Urinary bladder (tissue), 3 donors: ENCODE measurements at regions not wholly inside any gene's neighbourhood (a gene's known extent, or its start where the extent isn't known, plus 50 kb on each side); places are given as distances from the start of the nearest gene placed in this dataset.
A peak's percentile ranks its signal among the peaks of the same experiment; 100 is the strongest.

ENCODE experiments used
- DNase-seq: peaks from one replicate; pipeline ENCODE4 v3.0.0-alpha.2; 2015; ENCODE audit errors: extremely low spot score
- H3K27ac ChIP-seq: one replicate; pipeline ENCODE4 v1.5.1; 2013; ENCODE audit warnings: low read depth, mild to moderate bottlenecking, moderate library complexity
- H3K36me3 ChIP-seq: one replicate; pipeline ENCODE4 v1.6.1; 2013; ENCODE audit warnings: mild to moderate bottlenecking, moderate library complexity; ENCODE audit not compliant: insufficient read depth
- H3K4me1 ChIP-seq: one replicate; pipeline ENCODE4 v1.6.1; 2013; ENCODE audit warnings: mild to moderate bottlenecking, moderate library complexity; ENCODE audit not compliant: insufficient read depth
- H3K4me3 ChIP-seq: one replicate; pipeline ENCODE4 v1.5.1; 2013; ENCODE audit warnings: low read depth, low read length
- WGBS: extraction: QIAGEN DNeasy Blood & Tissue Kit; methylation state at CpG from one replicate; pipeline ENCODE4 v1.1.7; 2013; 5-methylcytosine and 5-hydroxymethylcytosine counted together
- donor health status: healthy with polysubstance abuse.
- donor health status: healthy.

DNA sequence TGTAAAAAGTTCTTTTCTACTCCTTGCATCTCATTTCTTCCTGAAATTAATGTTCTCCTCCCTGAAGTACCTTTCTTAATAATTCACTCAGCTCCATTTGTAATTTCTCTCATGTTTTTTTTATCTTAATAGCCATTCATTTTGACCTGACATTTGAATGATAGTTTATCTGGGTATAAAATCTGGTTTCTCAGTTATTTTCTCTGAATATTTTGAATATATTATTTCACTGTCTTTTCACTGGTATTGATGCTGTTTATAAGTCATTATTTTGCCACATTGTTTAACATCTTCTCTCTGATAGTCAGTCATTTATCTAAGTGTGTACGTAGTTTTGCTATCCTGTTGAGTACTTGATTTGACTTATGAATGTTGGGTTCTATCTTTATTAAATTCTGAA, 68.8 kb upstream of the ARHGAP18 start:
- no peak for DNase-seq
- no peak overlapping the region for H3K4me3 ChIP-seq
- H3K27ac ChIP-seq, result no peak overlapping the region
- 0% methylated on average over 1 of the region's 1 CpG for WGBS
- no peaks in the 10 kb centered on the region for H3K36me3 ChIP-seq
- H3K4me1 ChIP-seq, result no peaks in the 10 kb centered on the region

DNA sequence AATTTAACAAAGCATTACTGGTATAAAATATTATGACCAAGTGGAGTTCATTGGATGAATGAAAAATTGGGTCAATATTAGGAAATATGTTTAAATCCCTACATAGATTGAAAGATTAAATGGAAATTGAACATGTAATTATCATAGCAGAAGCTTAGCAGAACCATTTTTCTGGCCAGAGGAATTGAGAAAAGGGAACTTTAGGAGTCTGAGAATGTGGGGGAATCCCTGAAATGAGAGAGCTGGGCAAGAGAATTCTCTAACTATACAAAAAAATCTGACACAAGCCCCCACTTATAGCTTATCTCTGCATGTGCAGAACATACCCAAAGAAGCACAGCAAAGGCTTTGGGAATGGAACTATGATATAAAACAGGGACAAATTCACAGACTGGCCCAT, 67.4 kb upstream of the ARHGAP18 start:
- DNase-seq, result no peak
- H3K36me3 ChIP-seq, result no peaks in the 10 kb centered on the region
- no peak overlapping the region for H3K4me3 ChIP-seq
- H3K4me1 ChIP-seq, result no peaks in the 10 kb centered on the region
- H3K27ac ChIP-seq, result no peak overlapping the region

DNA sequence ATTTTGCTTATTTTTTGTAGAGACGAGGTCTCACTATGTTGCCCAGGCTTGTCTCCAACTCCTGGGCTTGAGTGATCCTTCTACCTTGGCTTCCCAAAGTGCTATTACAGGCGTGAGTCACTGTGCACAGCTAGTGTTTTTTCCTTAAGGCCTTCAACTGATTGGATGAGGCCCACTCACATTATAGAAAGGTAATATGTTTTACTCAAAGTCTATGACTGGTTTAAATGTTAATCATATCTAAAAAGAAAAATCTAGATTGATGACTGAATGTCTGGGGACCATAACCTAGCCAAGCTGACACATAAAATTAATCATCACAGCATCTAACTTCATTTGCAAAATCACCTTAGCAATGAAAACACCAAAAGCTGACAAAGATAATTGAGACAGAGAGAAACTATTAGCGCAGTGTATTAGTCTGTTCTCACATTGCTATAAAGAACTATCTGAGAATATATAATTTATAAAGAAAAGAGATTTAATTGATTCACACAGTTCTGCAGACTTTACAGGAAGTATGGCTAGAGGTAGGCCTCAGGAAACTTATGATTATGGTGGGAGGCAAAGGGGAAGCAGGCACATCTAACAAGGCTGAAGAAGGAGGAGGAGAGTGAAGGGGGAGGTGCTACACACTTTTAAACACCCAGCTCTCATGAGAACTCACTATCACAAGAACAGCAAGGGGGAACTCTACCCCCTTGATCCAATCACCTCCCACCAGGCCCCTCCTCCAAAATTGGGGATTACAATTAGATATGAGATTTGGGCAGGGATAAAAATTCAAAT, 66.8 kb upstream of the ARHGAP18 start:
- Histone ChIP-seq H3K4me3 (no peak overlapping the region), H3K36me3 (no peaks in the 10 kb centered on the region), H3K4me1 (no peaks in the 10 kb centered on the region), H3K27ac (no peak overlapping the region)
- DNase-seq, result no peak
- WGBS, result 94% methylated on average over 3 of the region's 3 CpGs

DNA sequence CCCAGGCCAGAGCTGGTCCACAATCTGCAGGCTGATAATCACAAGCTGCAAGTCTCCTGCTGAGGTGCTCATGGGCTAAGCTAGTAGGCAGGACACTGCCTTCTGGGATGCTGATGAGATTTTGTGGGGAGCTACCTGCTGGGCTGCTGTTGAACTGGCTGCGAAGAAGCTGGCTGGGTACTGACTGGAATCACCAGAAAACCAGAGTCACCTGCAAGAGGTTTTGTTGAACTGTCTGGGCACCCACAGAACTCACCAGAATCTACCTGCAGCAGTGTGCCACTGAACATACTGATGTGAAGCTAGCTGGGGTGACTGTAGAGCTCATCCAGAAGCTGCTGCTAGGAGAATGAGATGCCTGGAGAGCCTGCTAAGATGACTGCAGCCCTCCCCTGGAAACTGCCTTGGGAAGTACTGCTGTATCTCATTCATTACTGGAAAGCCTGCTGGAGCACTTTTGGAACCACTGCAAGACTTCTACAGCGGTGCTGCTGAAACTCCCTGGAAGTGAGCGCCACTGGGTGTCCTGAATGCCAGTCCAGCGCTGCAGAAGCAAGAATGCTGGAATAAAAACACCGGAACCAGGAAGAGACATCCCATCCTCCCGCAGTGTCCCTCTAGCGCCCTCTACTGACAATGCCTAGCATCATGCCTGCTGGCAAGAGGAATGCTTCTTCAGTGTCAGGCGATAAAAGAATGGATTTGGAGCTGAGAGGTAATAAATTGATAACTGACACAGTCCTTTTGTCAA, 64.9 kb upstream of the ARHGAP18 start:
- Histone ChIP-seq H3K36me3 (no peaks in the 10 kb centered on the region), H3K4me1 (no peaks in the 10 kb centered on the region), H3K4me3 (no peak overlapping the region), H3K27ac (no peak overlapping the region)
- 25% methylated on average over 8 of the region's 8 CpGs for WGBS
- no peak for DNase-seq

DNA sequence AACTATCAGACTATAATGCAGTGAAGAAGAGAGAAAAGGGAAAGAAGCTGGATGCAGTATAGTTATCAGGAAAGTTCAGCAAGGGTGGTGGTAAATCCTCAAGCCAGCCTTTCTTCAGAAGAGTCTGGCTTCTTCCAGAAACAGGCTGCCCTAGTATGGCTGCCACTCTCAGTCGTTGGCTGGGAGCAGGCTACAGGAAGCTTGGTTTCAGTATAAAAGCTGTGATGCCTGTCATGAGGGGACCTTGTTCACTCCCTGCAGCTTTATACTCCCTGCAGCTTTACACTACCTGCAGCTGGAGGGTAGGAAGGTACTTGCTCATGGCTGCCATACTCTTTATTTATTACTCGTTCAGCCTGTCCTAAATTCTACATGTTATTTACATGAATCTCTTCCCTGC, 63.3 kb upstream of the ARHGAP18 start:
- 50% methylated on average over 2 of the region's 2 CpGs for WGBS
- Histone ChIP-seq H3K4me3 (no peak overlapping the region), H3K36me3 (no peaks in the 10 kb centered on the region), H3K27ac (no peak overlapping the region), H3K4me1 (no peaks in the 10 kb centered on the region)
- no peak for DNase-seq

DNA sequence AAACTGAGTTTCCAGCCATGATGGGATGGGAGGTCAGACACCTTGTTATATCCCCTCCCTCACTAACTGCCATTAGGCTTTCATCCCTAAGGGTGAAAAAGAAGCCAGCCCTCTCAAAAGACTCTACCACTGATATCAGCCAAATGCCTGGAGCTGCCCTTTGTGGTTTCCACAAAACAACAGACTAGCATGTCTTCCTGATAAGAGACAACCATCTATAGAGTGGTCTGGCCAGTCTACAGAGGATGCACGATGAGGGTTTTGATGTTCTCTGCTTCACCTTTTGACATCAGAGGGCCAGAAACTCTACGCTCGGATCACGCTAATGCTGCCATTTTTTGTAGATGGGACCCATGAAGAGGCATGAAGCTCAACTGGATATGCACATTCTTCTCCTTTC, 61.7 kb upstream of the ARHGAP18 start:
- no peak overlapping the region for H3K27ac ChIP-seq
- no peaks in the 10 kb centered on the region for H3K4me1 ChIP-seq
- DNase-seq, result no peak
- WGBS, result 94% methylated on average over 4 of the region's 4 CpGs
- no peaks in the 10 kb centered on the region for H3K36me3 ChIP-seq
- H3K4me3 ChIP-seq, result no peak overlapping the region

DNA sequence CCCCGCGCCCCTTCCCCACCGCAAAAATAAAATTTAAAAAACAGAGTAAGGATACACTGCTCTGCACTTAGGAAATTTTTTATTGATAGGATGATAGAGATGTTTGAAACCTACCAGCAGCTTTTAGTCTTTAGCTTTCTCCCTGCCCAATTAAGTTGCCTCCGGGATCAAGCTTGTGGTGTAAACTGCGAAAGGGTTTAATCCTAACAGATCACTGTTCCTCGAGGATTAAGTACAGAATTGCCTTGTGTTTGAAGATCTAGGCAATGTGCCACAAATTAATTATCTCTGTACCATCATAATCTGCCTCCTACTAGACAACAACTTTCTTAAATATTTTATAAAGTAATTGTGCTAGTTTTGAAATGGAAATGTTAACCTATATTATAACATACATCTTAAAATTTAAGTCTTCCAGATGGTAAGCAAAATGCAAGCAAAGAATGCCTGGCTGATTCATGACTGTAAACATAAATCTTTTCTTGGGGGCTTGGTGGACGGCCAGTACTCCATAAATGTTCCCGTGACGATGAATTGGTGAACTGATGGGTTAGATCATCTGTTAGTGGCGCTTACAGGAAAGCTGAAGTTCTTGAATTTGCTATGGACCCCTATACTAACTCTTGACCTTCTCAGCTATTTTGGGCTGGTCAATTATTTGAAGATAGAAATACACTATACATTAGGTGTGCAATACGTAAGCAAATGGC, 58.0 kb upstream of the ARHGAP18 start:
- H3K27ac ChIP-seq, result no peak overlapping the region
- no peaks in the 10 kb centered on the region for H3K4me1 ChIP-seq
- no peak for DNase-seq
- peak overlapping the region; percentile 29 for H3K4me3 ChIP-seq
- H3K36me3 ChIP-seq, result peaks cover 2% of the 10 kb centered on the region
- 42% methylated on average over 11 of the region's 11 CpGs for WGBS

DNA sequence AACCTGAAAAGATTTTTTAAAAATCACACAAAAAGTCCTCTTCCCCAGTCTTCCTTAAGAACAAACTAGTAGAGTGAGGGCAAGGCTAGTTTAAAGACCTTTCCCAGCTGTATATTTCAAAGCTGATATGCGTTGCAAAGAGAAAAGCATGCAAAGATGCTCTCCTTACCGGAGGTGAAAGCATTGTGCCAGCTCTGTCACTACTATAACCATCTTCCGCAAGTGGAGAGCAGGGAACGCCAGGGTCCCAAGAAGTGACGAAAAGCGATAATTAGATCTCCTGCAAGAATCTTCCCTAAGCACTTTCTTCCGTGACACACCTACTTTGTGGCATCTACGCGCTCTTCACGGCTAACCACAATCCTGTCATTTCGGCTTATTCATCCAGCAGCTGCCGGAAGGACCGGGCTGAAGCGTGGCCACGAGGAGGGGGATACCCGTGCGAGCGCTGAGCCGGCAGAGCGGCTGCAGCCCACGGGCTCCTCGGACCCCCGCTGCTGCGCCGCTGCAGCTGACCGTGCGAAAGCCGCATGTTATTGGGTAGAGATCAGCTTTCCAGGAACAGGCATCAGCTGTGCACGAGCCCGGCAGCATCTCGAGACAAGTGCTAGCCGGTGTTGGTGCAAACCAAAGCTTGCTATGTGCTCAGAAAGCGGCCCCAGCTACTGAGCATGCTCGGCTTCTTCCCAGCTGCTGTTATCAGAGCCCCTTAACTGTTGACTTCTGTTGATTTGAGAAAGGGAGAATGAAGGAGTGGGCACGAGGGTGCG, 57.2 kb upstream of the ARHGAP18 start:
- DNase-seq, result no peak
- 1% methylated on average over 36 of the region's 36 CpGs for WGBS
- no peaks in the 10 kb centered on the region for H3K4me1 ChIP-seq
- H3K36me3 ChIP-seq, result peaks cover 2% of the 10 kb centered on the region
- H3K4me3 ChIP-seq, result peak overlapping the region; percentile 29
- no peak overlapping the region for H3K27ac ChIP-seq

DNA sequence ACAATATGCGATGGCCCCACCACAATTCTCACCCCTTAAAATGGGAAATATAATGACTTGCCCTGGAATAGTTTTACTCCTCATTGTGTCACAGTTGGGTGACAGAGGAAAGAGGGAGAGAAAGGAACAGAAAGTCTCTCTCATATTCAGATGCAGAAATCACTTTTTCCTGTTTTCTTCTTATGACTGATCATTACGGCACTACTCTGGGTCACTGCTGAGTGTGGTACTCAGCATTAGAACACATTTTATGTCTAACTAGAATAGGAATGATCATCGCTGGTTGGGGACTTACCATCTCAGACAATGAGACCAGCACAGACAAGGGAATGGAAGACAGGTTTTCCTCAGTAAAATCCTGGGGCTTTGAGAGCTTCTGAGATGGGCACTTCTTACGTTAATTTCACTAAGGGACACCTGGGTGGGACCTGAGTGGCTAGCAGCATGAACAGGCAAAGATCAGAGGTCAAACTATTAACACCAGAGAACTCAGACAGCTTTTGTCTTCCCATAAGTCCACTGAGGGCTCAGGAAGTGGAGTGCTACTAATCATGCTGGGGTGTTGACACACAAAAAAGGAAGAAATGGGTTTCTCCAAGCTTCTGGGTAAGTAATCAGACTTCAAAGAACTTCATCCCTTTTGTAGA, 54.9 kb upstream of the ARHGAP18 start:
- no peaks in the 10 kb centered on the region for H3K4me1 ChIP-seq
- no peak overlapping the region for H3K27ac ChIP-seq
- 91% methylated on average over 4 of the region's 4 CpGs for WGBS
- no peak overlapping the region for H3K4me3 ChIP-seq
- H3K36me3 ChIP-seq, result peaks cover 2% of the 10 kb centered on the region
- DNase-seq, result no peak

DNA sequence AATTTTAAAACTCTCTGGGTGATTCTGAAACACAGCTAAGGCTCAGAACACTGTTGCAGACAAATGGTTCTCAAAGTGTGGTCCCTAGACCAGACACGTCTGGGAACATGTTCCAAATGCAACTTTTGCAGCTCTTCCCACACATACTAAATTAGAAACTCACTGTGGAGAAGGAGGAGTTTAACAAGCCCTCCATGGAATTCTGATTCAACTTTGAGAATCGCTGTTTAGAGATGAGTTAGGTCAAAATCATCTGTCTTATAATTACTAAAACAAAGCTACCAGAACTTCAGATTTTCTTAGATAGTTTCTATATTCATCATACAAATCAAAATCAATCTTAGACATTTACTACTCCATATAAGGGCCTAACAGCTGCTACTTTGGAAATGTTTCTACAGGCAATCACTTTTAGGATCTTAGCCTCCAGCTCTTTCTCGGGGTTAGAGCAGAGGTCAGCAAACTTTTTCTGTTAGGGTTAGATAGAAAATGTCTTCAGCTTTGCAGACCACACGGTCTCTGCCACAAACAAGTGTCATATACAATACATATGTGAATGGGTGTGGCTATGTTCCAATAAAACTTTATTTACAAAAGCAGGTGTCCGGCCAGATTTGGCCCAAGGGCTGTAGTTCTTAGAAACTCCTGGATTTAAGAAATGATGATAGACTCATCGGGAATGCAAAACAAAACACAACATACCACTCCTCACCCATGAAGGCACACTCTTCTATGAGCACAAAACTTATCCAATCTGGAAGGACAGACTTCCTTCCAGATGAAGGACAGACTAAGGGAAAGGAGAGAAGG, 50.0 kb upstream of the ARHGAP18 start:
- WGBS, result 78% methylated on average over 6 of the region's 6 CpGs
- DNase-seq, result no peak
- Histone ChIP-seq H3K36me3 (peaks cover 2% of the 10 kb centered on the region), H3K4me3 (no peak overlapping the region), H3K27ac (no peak overlapping the region), H3K4me1 (no peaks in the 10 kb centered on the region)
